Neural cell (in vitro differentiated cells): ENCODE measurements at regions not wholly inside any gene's neighbourhood (a gene's known extent, or its start where the extent isn't known, plus 50 kb on each side); places are given as distances from the start of the nearest gene placed in this dataset.
"Not testable (repeated sequence)": the region's sequence is repeated elsewhere in the genome, so short reads cannot be mapped to it uniquely, and the experiment has no call there.

ENCODE experiments used
- H2AFZ ChIP-seq: fragments of 200-600, 300-800 bp; sonication (generic), shearing (Covaris generic); 2 replicates; pipeline ENCODE4 v1.6.0; 2014; ENCODE audit warnings: low read depth, mild to moderate bottlenecking, antibody characterized with exemption, low read length, moderate library complexity
- H3F3A ChIP-seq: fragments of 200-600 bp; shearing (Covaris generic); 2 replicates; pipeline ENCODE4 v1.6.1; 2016; ENCODE audit warnings: mild to moderate bottlenecking, moderate library complexity, mixed read lengths, antibody characterized with exemption, low read length; ENCODE audit not compliant: insufficient read depth, poor library complexity, severe bottlenecking
- H3K27ac ChIP-seq: fragments of 200-600, 300-800 bp; sonication (generic), shearing (Covaris generic); 2 replicates; pipeline ENCODE4 v1.5.1; 2014; ENCODE audit warnings: mild to moderate bottlenecking, low read length, moderate library complexity
- H3K27me3 ChIP-seq: fragments of 300-800, 200-600 bp; sonication (generic), shearing (Covaris generic); 2 replicates; pipeline ENCODE4 v1.6.0; 2014; ENCODE audit warnings: mild to moderate bottlenecking, low read depth, low read length, moderate library complexity; ENCODE audit not compliant: insufficient read depth
- H3K36me3 ChIP-seq: fragments of 300-800, 200-600 bp; sonication (generic), shearing (Covaris generic); 2 replicates; pipeline ENCODE4 v1.5.1; 2014; ENCODE audit warnings: mild to moderate bottlenecking, antibody characterized with exemption, low read length, moderate library complexity; ENCODE audit not compliant: insufficient read depth
- H3K4me2 ChIP-seq: fragments of 300-800, 200-600 bp; sonication (generic), shearing (Covaris generic); 2 replicates; pipeline ENCODE4 v1.6.0; 2014; ENCODE audit warnings: mild to moderate bottlenecking, low read length
- H3K4me3 ChIP-seq: fragments of 300-800, 200-600 bp; sonication (generic), shearing (Covaris generic); 2 replicates; pipeline ENCODE4 v1.5.1; 2014; ENCODE audit warnings: mild to moderate bottlenecking, low read length, moderate library complexity
- H3K79me2 ChIP-seq: fragments of 200-600 bp; shearing (Covaris generic); replicated peaks from 2 replicates; pipeline ENCODE4 v1.6.0; 2014; ENCODE audit warnings: mild to moderate bottlenecking, low read length, moderate library complexity; ENCODE audit not compliant: insufficient read depth
- H3K9ac ChIP-seq: fragments of 300-800, 200-600 bp; sonication (generic), shearing (Covaris generic); 2 replicates; pipeline ENCODE4 v1.6.1; 2016; ENCODE audit warnings: mild to moderate bottlenecking, low read length, mixed read lengths
- H3K9me2 ChIP-seq: fragments of 200-600 bp; shearing (Covaris generic); 2 replicates; pipeline ENCODE4 v1.6.1; 2016; ENCODE audit warnings: mild to moderate bottlenecking, low read length, mixed read lengths; ENCODE audit not compliant: insufficient read depth
- H3K9me3 ChIP-seq: fragments of 200-600, 300-800 bp; sonication (generic), shearing (Covaris generic); 2 replicates; pipeline ENCODE4 v1.6.1; 2016; ENCODE audit warnings: mild to moderate bottlenecking, mixed run types, low read length, moderate library complexity, mixed read lengths
- H4K20me1 ChIP-seq: fragments of 200-600 bp; shearing (Covaris generic); 2 replicates; pipeline ENCODE4 v1.6.1; 2016; ENCODE audit warnings: mild to moderate bottlenecking, mixed run types; ENCODE audit not compliant: insufficient read depth
- CTCF ChIP-seq: fragments of 450-650 bp; IDR thresholded peaks from 2 replicates; pipeline ENCODE4 v1.5.1; 2014; ENCODE audit warnings: antibody characterized with exemption, mild to moderate bottlenecking, moderate library complexity; ENCODE audit not compliant: poor library complexity, severe bottlenecking
- EP300 ChIP-seq: fragments of 450-650 bp; conservative IDR thresholded peaks from 2 replicates; pipeline ENCODE4 v1.6.1; 2014; ENCODE audit warnings: antibody characterized with exemption, mild to moderate bottlenecking, moderate library complexity; ENCODE audit not compliant: poor library complexity, severe bottlenecking
- EZH2 ChIP-seq: fragments of 200-600, 300-800 bp; shearing (Covaris generic), sonication (generic); IDR thresholded peaks from 2 replicates; pipeline ENCODE4 v1.6.1; 2014; ENCODE audit warnings: antibody characterized with exemption, low read length, borderline replicate concordance, mild to moderate bottlenecking; ENCODE audit not compliant: insufficient read depth, poor library complexity, severe bottlenecking
- MXI1 ChIP-seq: fragments of 450-650 bp; conservative IDR thresholded peaks from 2 replicates; pipeline ENCODE4 v1.6.1; 2014; ENCODE audit warnings: antibody characterized with exemption, mild to moderate bottlenecking; ENCODE audit not compliant: poor library complexity, severe bottlenecking
- POLR2AphosphoS5 ChIP-seq: IDR thresholded peaks from 2 replicates; pipeline ENCODE4 v1.6.1; 2012
- RAD21 ChIP-seq: fragments of 450-650 bp; conservative IDR thresholded peaks from 2 replicates; pipeline ENCODE4 v1.6.1; 2014; ENCODE audit warnings: antibody characterized with exemption, mild to moderate bottlenecking, moderate library complexity
- REST ChIP-seq: IDR thresholded peaks from 2 replicates; pipeline ENCODE4 v1.6.1; 2012; ENCODE audit warnings: borderline replicate concordance
- SMC3 ChIP-seq: fragments of 450-650 bp; conservative IDR thresholded peaks from 2 replicates; pipeline ENCODE4 v1.6.1; 2014; ENCODE audit warnings: antibody characterized with exemption, mild to moderate bottlenecking, moderate library complexity; ENCODE audit not compliant: poor library complexity
- TAF1 ChIP-seq: IDR thresholded peaks from 2 replicates; pipeline ENCODE4 v1.6.1; 2012; ENCODE audit warnings: low read depth

- Histone ChIP-seq H3K4me3 (no peak overlapping the region), H3K9me2 (no peaks in the 10 kb centered on the region), H3K27ac (no peak overlapping the region), H3K36me3 (no peaks in the 10 kb centered on the region), H3K9me3 (no peaks in the 10 kb centered on the region), H4K20me1 (no peaks in the 10 kb centered on the region), H3K9ac (no peak overlapping the region), H3K4me2 (no peak overlapping the region), H3F3A (no peaks in the 10 kb centered on the region), H2AFZ (no peak overlapping the region), H3K79me2 (no peaks in the 10 kb centered on the region), H3K27me3 (no peaks in the 10 kb centered on the region)
- TF ChIP-seq SMC3 (no peak), EZH2 (no peak), POLR2AphosphoS5 (no peak), TAF1 (no peak), EP300 (no peak), CTCF (no peak), REST (no peak), MXI1 (no peak), RAD21 (no peak)
These were observed 121.4 kb upstream of the CXorf66 start for GRCh38 chrX:140086691-140087090.

GRCh38 chrX:140074851-140075250 lies 109.5 kb upstream of the CXorf66 start:
- not testable (repeated sequence) for H3K4me2 ChIP-seq, H3K9me3 ChIP-seq, H3K36me3 ChIP-seq

GRCh38 chrX:140071037-140071436 lies 105.7 kb upstream of the CXorf66 start:
- Histone ChIP-seq H3K4me2 (no peak overlapping the region), H3K9me3 (no peaks in the 10 kb centered on the region), H3K36me3 (no peaks in the 10 kb centered on the region), H3K9me2 (no peaks in the 10 kb centered on the region), H2AFZ (no peak overlapping the region), H3K9ac (no peak overlapping the region), H3K79me2 (no peaks in the 10 kb centered on the region), H3K4me3 (no peak overlapping the region), H4K20me1 (no peaks in the 10 kb centered on the region), H3F3A (no peaks in the 10 kb centered on the region), H3K27me3 (no peaks in the 10 kb centered on the region), H3K27ac (no peak overlapping the region)
- TF ChIP-seq TAF1 (no peak), REST (no peak), MXI1 (no peak), POLR2AphosphoS5 (no peak), EP300 (no peak), RAD21 (no peak), EZH2 (no peak), CTCF (no peak), SMC3 (no peak)

More at GRCh38 chrX:140074851-140075250, 109.5 kb upstream of the CXorf66 start:
- not testable (repeated sequence) for H2AFZ ChIP-seq, H3K79me2 ChIP-seq, H3K9me2 ChIP-seq, H3K27me3 ChIP-seq, H3K27ac ChIP-seq, H3K9ac ChIP-seq, H3F3A ChIP-seq, H3K4me3 ChIP-seq, H4K20me1 ChIP-seq
